Suppressor macrophage treated with lipopolysaccharide for 1 hour (primary cell): ENCODE measurements at regions not wholly inside any gene's neighbourhood (a gene's known extent, or its start where the extent isn't known, plus 50 kb on each side); places are given as distances from the start of the nearest gene placed in this dataset.
"Not testable (repeated sequence)": the region's sequence is repeated elsewhere in the genome, so short reads cannot be mapped to it uniquely, and the experiment has no call there.

Experiments
- DNase-seq, 3 donors: peaks; one replicate each; pipeline ENCODE4 v3.0.0-alpha.2; 2020 to 2022

DNA sequence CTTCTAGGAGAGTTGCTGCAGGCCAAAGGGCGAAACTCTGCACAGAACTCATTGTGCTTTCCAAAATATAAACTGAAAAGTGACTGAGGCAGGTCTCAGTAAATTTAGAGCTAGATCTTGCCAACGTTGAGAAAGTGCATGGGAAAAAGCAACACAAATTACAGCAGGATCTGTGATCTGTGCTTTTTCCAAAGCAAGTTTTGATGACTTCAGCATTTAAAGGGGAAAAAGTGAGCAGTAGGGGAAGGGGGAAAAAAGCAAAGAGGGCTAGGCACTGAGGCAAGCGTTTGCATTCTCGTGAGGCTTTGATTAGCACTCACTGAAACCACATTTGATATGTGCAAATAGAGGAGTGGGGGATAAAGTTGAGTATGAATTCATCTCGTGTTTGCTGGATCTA, 351.5 kb upstream of the NPAP1 start:
- not testable (repeated sequence) for DNase-seq

DNA sequence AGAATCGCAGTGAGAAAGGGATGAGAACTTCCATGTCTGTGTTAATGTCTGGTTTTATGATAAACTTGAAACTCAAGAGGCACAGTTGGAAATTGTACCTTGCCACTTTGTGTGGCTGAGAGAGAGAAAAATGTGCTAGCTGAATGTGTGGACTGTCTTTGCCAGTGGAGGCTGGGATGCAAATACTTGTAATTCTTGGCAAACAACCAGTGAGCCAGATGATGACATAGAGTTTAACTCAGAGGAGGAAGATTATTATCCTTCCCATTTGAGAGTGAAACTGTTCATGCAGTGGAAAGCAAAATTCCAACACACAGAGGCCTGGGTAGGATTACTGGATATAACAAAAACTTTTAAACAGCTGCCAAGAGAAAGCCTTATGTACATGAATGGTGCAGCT, 349.1 kb upstream of the NPAP1 start:
- DNase-seq = not testable (repeated sequence)

DNA sequence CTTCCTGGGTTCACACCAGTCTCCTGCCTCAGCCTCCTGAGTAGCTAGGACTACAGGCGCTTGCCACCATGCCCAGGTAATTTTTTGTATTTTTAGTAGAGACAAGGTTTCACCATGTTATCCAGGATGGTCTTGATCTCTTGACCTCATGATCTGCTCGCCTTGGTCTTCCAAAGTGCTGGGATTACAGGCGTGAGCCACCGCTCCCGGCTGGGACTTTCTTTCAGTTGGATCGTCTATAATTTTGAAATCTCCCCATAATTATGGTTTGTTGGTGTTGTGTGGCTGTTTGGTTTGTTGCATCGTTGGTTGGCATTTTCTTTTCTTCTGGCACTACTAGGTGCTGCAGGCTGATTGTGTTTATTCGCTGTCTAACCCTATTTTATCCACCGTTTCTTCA, 343.6 kb upstream of the NPAP1 start:
- not testable (repeated sequence) for DNase-seq

DNA sequence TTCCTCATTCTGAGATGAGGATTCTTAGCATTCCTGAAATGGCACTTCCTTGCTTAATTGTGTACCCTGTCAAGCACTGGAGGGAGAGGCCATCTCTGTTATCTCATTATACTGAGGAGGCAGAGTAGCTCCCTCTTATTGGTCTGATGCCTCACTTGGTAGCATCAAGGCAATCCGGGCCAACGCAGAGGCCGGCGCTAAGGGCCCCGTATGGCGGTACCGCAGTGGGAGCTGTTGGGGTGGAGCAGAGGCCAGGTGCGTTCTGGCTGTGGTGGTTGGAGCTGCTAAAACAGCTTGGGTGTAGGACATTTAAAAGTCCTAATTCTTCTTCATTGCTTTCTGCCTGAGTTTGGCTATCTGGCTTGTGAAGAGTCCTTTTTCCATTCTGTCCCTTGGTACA, 333.7 kb upstream of the NPAP1 start:
- DNase-seq = not testable (repeated sequence)

DNA sequence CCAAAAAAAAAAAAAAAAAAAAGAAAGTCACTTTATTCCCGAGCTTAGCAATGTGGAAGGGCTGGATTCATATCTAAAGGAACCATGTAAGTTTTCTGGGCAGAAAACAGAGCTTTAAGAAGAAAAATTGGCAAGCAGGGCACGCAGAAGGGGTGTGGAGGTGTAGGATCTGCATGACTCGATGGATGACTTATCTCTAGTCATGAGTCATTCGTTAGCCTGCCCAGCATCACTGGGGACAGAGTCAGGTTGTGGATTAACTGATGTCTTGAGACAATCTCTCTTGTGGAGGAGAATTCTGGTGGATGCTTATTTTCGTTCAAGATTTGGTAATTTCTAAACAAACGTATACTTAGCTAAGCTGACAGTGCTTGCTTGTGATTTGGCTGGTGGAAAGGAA, 322.8 kb upstream of the NPAP1 start:
- not testable (repeated sequence) for DNase-seq

DNA sequence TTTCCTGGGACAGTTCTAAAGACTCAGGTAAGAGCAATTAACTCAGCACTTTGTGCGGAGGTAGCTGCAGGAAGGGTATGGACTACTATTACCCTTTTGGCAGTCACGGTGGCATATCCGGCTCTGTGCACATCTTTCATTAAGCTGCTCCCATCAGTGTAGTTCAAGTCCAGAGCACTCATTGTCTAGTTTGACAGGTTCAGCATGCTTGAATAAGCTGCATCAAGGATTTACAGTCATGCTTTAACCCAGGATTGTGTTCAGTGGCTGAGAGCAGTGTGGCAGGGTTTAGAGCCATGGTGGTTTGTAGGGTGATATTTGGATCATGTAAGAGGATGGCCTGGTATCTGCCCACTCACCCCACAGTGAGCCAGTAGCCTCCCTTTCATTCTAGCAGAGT, 294.5 kb upstream of the NPAP1 start:
- not testable (repeated sequence) for DNase-seq

DNA sequence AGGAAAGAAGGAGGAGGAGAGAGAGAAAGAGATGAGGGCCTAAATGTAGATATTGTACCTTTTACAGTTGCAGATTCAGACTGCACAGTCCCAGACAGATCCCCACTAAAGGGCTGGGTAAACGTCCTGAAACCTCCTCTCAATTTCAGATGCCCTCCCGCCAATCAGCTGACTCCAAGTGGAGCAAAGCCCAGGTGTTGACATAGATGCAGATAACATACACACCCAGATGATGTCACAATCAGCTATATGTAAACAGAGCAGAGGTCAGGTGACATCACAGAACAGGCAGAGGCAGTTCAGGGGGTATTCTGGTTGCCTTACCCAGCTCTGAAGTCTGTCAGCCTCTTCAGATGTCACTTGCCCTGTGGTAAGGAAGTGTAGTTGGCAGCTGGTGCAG, 290.3 kb upstream of the NPAP1 start:
- DNase-seq = not testable (repeated sequence)

DNA sequence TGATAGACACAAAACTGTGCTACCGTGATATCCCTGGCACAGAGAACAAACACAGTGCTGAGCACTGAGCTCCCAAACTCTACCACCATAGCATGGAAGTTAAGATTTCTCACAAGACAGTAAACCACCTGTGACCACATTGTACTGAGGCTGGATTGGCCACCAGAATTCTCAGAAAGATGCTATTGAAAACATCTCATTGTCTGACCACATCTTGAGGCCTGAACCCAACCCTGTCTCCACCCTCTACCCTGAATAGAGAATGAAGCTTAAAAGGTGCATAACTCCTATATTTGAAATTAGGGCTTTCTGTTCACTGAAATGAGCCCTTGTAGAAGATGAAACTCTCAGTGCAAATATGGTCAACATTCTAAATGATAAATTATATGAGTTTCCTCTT, 281.3 kb upstream of the NPAP1 start:
- no peak for DNase-seq

DNA sequence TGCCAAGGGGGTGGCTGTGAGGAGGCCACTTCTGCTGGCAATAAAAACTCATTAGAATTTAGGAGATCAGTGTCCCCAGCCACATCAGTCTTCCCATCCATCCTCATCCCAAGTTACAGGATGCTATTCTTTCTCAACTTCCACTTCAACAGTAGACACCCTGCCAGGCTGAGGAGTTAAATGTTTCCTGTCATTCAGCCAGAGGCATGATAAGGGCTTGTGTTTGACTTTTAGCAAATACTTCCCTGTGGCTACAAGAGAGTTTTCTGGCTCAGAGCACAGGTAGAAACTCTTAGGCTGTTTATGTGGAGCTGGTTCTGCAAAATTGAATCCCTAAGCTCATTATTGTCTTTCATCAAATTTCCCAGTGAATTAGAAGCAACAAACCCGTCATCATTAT, 262.9 kb upstream of the NPAP1 start:
- DNase-seq = not testable (repeated sequence)

DNA sequence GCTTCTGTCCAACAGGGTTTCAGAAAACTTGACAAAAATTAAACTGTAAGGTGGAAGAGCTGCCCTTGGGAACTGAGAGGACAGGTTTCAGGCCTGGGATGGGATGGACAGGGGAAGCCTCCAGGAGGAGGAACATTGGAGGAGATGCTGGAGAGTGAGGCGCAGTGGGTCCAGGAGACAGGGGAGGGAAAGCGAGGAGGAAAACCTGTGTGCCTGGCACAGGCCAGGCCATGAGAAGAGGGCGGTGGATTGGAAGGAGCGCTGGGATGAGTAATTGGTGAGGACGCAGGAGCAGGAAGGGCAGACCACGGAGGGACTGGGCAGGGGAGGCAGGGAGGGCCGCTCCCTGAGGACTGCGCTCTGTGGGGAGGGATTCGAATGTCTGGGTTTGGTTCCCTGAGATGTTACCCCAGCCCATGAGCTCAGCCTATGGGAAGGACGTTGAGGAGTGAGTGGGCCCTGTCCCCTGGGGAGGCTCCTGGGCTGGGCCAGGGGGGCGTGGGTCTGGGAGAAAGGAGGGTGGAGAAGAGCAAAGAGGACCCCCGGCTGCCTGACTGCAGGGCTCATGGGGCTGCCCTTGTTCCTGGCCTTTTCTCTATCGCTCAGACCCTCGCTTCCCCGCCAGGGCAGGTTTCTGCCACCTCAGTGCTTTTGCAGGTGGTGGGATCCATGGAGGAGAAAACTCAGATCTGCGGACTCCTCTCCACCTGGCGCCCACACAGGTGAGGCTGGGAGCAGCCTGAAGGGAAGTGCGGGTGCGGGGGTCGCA, 249.1 kb upstream of the NPAP1 start:
- not testable (repeated sequence) for DNase-seq

DNA sequence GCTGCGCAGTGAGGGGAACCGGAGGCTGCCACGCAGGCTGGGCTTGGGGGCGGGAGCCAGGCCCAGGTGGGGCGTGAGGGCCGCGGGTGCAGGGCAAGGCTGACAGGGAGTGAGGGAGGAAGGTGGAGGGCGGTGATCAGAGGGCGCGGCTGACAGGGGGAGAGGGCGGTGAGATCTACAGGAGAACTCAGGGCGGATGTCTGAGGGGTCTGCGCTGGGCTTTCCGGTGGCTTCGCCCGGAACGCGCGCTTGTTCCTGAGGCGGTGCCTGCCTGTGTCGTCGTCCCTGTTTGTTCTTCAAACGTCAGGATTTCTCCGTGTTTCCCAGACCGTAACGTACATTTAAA, 248.5 kb upstream of the NPAP1 start:
- DNase-seq = not testable (repeated sequence)

DNA sequence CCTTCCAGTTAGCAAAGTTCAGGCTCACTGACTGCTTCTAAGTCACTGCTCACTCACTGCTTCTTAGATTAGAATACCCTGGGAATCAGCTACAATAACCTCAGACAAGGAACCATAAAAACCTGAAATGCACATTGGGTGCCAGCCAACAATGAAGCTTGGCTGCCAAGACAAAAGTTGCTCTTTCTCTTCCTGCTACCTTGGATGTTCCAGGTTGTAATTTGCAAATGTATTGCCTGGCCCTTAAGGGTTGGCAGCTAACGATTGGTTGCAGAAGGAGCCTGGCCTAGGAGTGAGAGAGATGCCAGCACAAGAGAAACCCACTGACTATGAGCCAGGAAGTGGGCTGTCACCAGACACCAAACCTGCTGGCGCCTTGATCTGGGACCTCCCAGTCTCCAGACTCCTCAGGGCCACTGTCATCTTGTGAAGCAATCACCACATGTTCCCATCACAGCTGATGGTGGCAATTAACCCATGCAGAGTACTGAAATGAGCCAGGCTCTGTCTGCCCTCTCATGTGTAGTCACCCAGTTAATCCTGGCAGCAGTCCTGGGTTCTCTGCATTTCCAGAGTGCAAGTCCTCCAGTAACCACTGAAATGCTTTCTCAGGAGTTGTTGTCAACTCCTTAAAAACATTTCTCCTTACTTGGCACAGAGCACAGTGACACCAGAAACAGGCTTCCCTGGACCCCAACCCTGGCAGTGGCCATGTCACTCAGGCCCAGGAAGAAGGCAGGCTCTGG, 240.3 kb upstream of the NPAP1 start:
- not testable (repeated sequence) for DNase-seq

DNA sequence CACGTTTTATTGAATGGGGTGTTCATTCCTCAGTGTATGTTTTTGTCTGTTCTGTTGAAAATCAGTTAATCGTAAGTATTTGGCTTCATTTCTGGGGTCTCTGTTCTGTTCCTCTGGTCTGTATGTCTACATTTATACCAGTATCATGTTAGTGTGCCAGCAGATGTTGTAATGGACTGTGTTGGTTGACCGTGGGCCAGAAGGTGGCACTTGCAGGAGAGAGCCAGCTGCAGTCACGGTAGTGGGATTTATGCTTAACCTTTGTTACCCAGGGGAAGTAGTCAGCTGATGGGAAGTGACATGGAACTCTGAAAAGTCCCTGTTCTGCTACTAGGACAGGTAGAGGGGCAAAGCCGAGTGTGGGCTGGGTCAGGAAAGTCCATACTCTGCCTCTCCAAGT, 238.3 kb upstream of the NPAP1 start:
- DNase-seq = not testable (repeated sequence)

DNA sequence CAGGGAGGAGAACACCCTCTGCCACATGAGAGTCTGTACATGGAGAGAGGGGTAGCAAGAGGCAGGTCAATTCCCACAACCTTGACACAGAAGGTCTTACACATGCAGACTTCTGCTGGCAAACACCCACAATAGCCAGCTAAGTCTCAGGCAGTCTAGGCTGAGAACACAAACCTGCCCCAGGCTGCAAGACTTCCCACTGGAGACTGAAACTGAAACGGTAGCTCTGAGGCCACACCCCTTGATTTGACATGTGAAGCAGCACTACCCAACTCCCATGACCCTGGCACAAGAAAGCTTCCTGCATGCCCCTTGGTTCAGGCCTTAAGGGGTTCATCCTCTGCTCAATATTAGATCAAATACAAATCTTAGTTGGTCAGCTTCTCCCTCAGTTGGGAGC, 237.8 kb upstream of the NPAP1 start:
- DNase-seq = not testable (repeated sequence)

DNA sequence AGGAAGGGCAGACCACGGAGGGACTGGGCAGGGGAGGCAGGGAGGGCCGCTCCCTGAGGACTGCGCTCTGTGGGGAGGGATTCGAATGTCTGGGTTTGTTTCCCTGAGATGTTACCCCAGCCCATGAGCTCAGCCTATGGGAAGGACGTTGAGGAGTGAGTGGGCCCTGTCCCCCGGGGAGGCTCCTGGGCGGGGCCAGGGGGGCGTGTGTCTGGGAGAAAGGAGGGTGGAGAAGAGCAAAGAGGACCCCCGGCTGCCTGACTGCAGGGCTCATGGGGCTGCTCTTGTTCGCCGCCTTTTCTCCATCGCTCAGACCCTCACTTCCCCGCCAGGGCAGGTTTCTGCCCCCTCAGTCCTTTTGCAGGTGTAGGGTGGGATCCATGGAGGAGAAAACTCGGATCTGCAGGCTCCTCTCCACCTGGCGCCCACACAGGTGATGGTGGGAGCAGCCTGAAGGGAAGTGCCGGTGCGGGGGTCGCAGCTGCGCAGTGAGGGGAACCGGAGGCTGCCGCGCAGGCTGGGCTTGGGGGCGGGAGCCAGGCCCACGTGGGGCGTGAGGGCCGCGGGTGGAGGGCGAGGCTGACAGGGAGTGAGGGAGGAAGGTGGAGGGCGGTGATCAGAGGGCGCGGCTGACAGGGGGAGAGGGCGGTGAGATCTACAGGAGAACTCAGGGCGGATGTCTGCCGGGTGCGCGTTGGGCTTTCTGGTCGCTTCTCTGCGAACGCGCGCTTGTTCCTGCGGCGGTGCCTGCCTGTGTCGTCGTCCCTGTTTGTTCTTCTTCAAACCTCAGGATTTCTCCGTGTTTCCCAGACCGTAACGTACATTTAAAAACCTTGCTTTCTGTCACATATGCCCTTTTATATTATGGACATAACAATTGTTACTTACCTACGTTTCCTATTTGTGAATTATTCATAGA, 198.2 kb upstream of the NPAP1 start:
- DNase-seq = not testable (repeated sequence)

DNA sequence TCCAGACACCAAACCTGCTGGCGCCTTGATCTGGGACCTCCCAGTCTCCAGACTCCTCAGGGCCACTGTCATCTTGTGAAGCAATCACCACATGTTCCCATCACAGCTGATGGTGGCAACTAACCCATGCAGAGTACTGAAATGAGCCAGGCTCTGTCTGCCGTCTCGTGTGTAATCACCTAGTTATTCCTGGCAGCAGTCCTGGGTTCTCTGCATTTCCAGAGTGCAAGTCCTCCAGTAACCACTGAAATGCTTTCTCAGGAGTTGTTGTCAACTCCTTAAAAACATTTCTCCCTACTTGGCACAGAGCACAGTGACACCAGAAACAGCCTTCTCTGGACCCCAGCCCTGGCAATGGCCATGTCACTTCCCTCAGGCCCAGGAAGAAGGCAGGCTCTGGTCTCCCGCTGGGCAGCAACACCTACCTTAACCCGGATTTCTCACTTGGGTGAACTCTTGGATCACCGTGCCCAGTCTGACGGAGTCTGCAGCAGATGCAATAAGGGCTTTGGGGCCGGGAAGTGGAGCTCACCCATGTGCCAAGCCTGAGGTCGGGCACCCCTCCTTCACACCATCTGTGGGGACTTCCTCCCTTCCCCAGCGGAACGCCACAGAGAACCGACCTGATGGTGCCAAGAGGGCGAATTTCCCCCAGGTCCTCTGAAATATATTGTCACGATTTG, 189.5 kb upstream of the NPAP1 start:
- not testable (repeated sequence) for DNase-seq

DNA sequence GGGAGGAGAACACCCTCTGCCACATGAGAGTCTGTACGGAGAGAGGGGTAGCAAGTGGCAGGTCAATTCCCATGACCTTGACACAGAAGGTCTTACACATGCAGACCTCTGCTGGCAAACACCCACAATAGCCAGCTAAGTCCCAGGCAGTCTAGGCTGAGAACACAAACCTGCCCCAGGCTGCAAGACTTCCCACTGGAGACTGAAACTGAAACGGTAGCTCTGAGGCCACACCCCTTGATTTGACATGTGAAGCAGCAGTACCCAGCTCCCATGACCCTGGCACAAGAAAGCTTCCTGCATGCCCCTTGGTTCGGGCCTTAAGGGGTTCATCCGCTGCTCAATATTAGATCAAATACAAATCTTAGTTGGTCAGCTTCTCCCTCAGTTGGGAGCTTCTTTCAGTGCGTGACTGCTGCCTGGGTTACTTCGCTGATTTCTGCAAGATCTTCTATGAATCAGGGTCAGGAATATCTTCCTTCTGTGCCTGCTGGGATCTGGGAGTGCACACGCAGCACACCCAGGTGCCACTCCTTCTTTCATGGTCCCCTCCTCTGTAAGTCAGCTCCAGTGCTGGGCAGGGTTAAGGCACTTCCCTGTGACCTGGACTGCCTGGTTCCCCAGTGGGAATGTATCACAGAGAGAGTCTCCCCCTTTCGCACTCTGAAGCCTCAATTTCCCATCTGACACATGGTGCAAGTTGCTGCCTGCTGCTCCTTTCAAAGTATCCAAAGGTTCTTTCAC, 187.2 kb upstream of the NPAP1 start:
- DNase-seq = not testable (repeated sequence)

DNA sequence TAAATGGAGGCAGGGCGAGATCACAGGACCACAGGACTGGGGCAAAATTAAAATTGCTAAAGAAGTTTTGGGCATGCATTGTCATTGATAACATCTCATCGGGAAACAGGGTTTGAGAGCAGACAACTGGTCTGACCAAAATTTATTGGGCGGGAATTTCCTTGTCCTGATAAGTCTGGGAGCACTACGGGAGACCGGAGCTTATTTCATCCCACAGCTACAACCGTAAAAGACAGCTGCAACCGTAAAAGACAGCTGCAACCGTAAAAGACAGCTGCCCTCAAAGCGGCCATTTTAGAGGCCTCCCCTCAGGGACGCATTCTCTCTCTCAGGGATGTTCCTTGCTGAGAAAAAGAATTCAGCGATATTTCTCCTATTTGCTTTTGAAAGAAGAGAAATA, 170.4 kb upstream of the NPAP1 start:
- not testable (repeated sequence) for DNase-seq

DNA sequence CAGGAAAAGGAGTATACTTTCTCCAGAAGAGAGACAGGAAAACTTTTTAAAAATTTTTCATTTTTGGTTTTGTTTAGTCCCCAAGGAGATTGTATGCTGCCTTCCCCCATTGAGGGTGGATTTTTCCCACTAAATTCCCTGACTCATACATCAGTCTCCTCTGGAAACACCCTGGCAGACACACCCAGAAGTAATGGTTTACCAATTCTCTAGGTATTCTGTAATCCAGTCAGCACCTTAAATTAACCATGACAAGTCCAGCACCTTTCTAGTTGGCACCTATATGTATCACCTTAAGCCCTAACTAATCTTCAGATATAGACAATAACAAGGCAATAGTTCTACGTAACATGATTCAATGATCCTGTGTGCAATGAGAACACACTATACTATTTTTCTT, 165.9 kb upstream of the NPAP1 start:
- not testable (repeated sequence) for DNase-seq

DNA sequence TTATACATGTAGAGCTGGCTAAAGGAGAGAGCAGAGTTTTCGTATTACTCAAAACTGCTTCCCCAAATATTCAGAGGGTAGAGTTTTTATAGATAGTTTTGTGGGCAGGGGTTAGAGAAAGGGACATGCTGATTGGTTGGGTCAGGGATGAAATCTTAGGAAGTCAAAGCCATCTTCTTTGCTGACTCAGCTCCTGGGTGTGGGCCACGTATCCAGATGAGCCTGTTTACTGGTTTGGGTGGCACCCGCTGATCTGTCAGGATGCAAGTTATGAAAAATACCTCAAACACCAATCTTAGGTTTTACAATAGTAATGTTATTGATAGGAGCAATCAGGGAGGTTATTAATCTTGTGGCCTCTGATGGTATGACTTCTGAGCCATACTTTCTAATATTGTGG, 164.0 kb upstream of the NPAP1 start:
- DNase-seq = not testable (repeated sequence)

DNA sequence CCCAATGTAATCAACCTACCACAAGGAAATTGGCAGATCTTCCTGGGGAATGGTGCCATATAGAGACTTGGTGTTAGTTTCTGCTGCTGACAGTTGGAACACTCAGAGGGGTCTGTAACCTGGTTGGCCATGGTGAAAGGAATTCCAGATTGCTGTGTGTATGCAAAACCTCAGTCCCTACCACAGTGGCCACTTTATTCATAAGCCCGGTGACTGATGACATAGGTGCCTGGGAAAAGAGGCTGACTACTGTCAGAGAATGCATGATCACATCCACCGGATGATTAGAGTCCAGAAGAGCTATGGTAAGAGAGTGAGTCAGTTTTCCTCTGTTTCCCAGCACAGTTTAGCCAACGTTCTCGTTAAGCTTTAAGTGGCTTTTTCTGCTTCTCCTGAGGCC, 156.8 kb upstream of the NPAP1 start:
- not testable (repeated sequence) for DNase-seq

DNA sequence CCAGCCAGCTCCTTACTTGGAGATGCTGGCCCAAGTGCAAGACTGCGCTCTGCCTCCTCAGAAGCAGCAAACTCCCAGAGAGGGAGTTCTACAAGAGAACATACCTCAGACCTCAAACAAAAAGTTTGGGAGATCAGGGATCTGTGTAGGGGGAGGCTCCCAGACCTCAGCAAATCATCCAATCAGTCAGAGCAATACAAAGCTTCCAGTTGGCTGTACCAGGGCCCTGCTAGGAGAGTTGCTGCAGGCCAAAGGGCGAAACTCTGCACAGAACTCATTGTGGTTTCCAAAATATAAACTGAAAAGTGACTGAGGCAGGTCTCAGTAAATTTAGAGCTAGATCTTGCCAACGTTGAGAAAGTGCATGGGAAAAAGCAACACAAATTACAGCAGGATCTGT, 144.3 kb upstream of the NPAP1 start:
- DNase-seq = not testable (repeated sequence)
